Cardiac fibroblast (primary cell): ENCODE measurements at regions not wholly inside any gene's neighbourhood (a gene's known extent, or its start where the extent isn't known, plus 50 kb on each side); places are given as distances from the start of the nearest gene placed in this dataset.
A peak's percentile ranks its signal among the peaks of the same experiment; 100 is the strongest.

ENCODE experiments used
- DNase-seq, 2 donors: peaks; one replicate each; pipeline versions ENCODE4 v3.0.0 to v3.0.0-alpha.2; 2010; ENCODE audit warnings: low read depth in 2 of 2
- H3K4me3 ChIP-seq, 2 donors: replicated peaks in 1 of 2; 1 replicate in 1 of 2; 2 replicates in 1 of 2; pipeline ENCODE4 v1.5.1; 2011; ENCODE audit warnings: low read depth in 2 of 2, low read length in 2 of 2, mild to moderate bottlenecking in 2 of 2, moderate library complexity in 1 of 2
- CTCF ChIP-seq: IDR thresholded peaks from one replicate; pipeline ENCODE4 v1.5.1; 2011; ENCODE audit warnings: low read depth, mild to moderate bottlenecking, low read length, inconsistent platforms

- H3K4me3 ChIP-seq: no peak overlapping the region
- TF ChIP-seq CTCF: no peak
- peak in 1 of 2 donors; percentile 3 for DNase-seq
These were observed 200.0 kb downstream of the PPP1R2C start for GRCh38 chrX:42577936-42578470.

DNA sequence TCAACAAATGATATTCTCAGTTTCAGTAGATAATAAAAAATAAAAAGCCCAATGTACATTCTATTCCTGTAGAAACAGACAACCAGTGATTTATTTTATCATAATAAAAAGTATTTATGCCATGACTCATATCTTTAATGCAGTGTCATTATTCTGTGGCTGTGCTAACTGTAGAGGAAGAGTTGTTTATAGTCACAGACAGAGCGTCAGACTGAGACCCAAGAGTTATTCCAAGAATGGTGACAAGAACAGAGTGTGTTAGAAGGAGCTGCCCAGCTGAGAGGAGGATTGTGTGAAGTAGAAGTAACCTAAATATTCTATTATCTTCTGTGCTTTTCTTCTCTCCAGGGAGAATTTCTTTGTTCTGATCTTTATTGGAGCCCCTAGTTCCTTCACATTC lies 210.7 kb downstream of the PPP1R2C start:
- H3K4me3 ChIP-seq: no peak overlapping the region
- DNase-seq: peak in 1 of 2 donors; percentile 7
- TF ChIP-seq CTCF: no peak

GRCh38 chrX:42565739-42566138 lies 212.2 kb downstream of the PPP1R2C start:
- no peak for TF ChIP-seq CTCF
- DNase-seq: no peak
- H3K4me3 ChIP-seq: no peak overlapping the region

GRCh38 chrX:42546800-42547199 lies 231.2 kb downstream of the PPP1R2C start:
- H3K4me3 ChIP-seq: no peak overlapping the region
- DNase-seq: no peak
- TF ChIP-seq CTCF: no peak

- no peak for TF ChIP-seq CTCF
- no peak for DNase-seq
- no peak overlapping the region for H3K4me3 ChIP-seq
These were observed 233.1 kb downstream of the PPP1R2C start for GRCh38 chrX:42544883-42545282.

GRCh38 chrX:42541554-42541953 lies 236.4 kb downstream of the PPP1R2C start:
- TF ChIP-seq CTCF: no peak

GRCh38 chrX:42540146-42540545 lies 237.8 kb downstream of the PPP1R2C start:
- TF ChIP-seq CTCF: no peak
- H3K4me3 ChIP-seq: no peak overlapping the region
- DNase-seq: no peak

More at GRCh38 chrX:42541554-42541953, 236.4 kb downstream of the PPP1R2C start:
- no peak for DNase-seq
- no peak overlapping the region for H3K4me3 ChIP-seq
